Stimulated activated CD4-positive, alpha-beta T cell treated with anti-CD3 and anti-CD28 coated beads, TNF-alpha, amount 100 ng/mL, for 24 hours (primary cell): ENCODE measurements at regions not wholly inside any gene's neighbourhood (a gene's known extent, or its start where the extent isn't known, plus 50 kb on each side); places are given as distances from the start of the nearest gene placed in this dataset.

Experiments
- DNase-seq, 3 experiments: peaks; one replicate each; pipeline ENCODE4 v3.0.0-alpha.2; 2020; ENCODE audit warnings: low read depth in 3 of 3

- no peak for DNase-seq
These were observed 53.8 kb downstream of the FZD10 start for GRCh38 chr12:130216031-130216430.

- no peak for DNase-seq
These were observed 56.4 kb downstream of the FZD10 start for GRCh38 chr12:130218682-130219081.

- no peak for DNase-seq
These were observed 57.9 kb downstream of the FZD10 start for GRCh38 chr12:130219929-130220705.

GRCh38 chr12:130220706-130221100 lies 58.4 kb downstream of the FZD10 start:
- no peak for DNase-seq

GRCh38 chr12:130222519-130223218 lies 60.4 kb downstream of the FZD10 start:
- no peak for DNase-seq

- DNase-seq = no peak
These were observed 61.5 kb downstream of the FZD10 start for GRCh38 chr12:130223767-130224244.

- DNase-seq = no peak
These were observed 62.3 kb downstream of the FZD10 start for GRCh38 chr12:130224613-130225012.

GRCh38 chr12:130225347-130225746 lies 63.1 kb downstream of the FZD10 start:
- DNase-seq = no peak

GRCh38 chr12:130226126-130226525 lies 63.9 kb downstream of the FZD10 start:
- DNase-seq = no peak

GRCh38 chr12:130226771-130227170 lies 64.5 kb downstream of the FZD10 start:
- no peak for DNase-seq

GRCh38 chr12:130227641-130228040 lies 65.4 kb downstream of the FZD10 start:
- no peak for DNase-seq

GRCh38 chr12:130236446-130236845 lies 74.2 kb downstream of the FZD10 start:
- no peak for DNase-seq

GRCh38 chr12:130240831-130241590 lies 78.7 kb downstream of the FZD10 start:
- DNase-seq = no peak

- DNase-seq = no peak
These were observed 80.2 kb downstream of the FZD10 start for GRCh38 chr12:130242506-130242905.

GRCh38 chr12:130245251-130245650 lies 83.0 kb downstream of the FZD10 start:
- DNase-seq = no peak

- DNase-seq = no peak
These were observed 84.3 kb downstream of the FZD10 start for GRCh38 chr12:130246560-130246959.

GRCh38 chr12:130247634-130248237 lies 85.5 kb downstream of the FZD10 start:
- DNase-seq = no peak

- no peak for DNase-seq
These were observed 87.1 kb downstream of the FZD10 start for GRCh38 chr12:130249376-130249775.

- no peak for DNase-seq
These were observed 86.4 kb upstream of the PIWIL1 start for GRCh38 chr12:130251236-130251780.

- DNase-seq = no peak
These were observed 83.8 kb upstream of the PIWIL1 start for GRCh38 chr12:130253866-130254265.

- no peak for DNase-seq
These were observed 83.0 kb upstream of the PIWIL1 start for GRCh38 chr12:130254461-130255276.
